Pancreas (tissue), 10 donors: ENCODE measurements at regions not wholly inside any gene's neighbourhood (a gene's known extent, or its start where the extent isn't known, plus 50 kb on each side); places are given as distances from the start of the nearest gene placed in this dataset.

Source experiments
- ATAC-seq, 4 donors: fragments of 200-7000 bp; cut with Tn5 transposase; one replicate each; pipeline versions ENCODE4 v1.8.0 to v1.9.1; 2020; ENCODE audit warnings: mild to moderate bottlenecking in 4 of 4, moderate library complexity in 4 of 4
- DNase-seq, 6 donors: peaks; one replicate each; pipeline ENCODE4 v3.0.0-alpha.2; 2020
- FAIRE-seq: peaks from 2 replicates; lab custom pipeline; 2012; peaks lifted over from hg19 to GRCh38; lab: Jason Lieb, UNC
- H3K27ac ChIP-seq, 4 donors: fragments of 200-600 bp; sonication (generic); 1 replicate in 3 of 4; 2 replicates in 1 of 4; pipeline versions ENCODE4 v1.5.0 to v1.8.0; 2020
- H3K27me3 ChIP-seq, 4 donors: fragments of 200-600 bp; one replicate each; pipeline ENCODE4 v1.8.0; 2021
- H3K36me3 ChIP-seq, 3 donors: fragments of 200-600 bp; sonication (generic) in 1 of 3; one replicate each; pipeline versions ENCODE4 v1.5.0 to v1.8.0; 2020 to 2021
- H3K4me1 ChIP-seq, 3 donors: fragments of 200-600 bp; one replicate each; pipeline ENCODE4 v1.8.0; 2021
- H3K4me3 ChIP-seq, 4 donors: fragments of 200-600 bp; sonication (generic) in 2 of 4; one replicate each; pipeline versions ENCODE4 v1.5.0 to v1.8.0; 2020 to 2021
- H3K9me3 ChIP-seq, 4 donors: fragments of 200-600 bp; one replicate each; pipeline ENCODE4 v1.8.0; 2021
- WGBS, 2 donors: extraction: QIAGEN DNeasy Blood & Tissue Kit; methylation state at CpG; one replicate each; pipeline ENCODE4 v1.1.7; 2013; 5-methylcytosine and 5-hydroxymethylcytosine counted together
- intact Hi-C, 3 donors: fragments of 100-400 bp; cut with DNase I; formaldehyde crosslinking; loops; one replicate each; pipeline versions ENCODE4 v1.11.1 to v1.14.2; 2022
- TF ChIP-seq, protein P1 (sequence below), 4 donors: fragments of 200-600 bp; sonication (generic) in 3 of 4; IDR thresholded peaks; one replicate each; pipeline versions ENCODE4 v1.5.0 to v1.8.0; 2021; ENCODE audit warnings: antibody characterized with exemption in 4 of 4
- donor health status: healthy with polysubstance abuse.
- donor health status: DM: no; HTN: no; CAD: no; lungs with moderate emphysema.
- donor health status: DM: no; HTN: no; CAD: no.
- donor health status: control.
- donor health status: control.
- donor health status: Bipolar disorder and iron deficiency.
- donor health status: DM: yes; HTN: yes; CAD: no.
- donor health status: DM: no; HTN: no; CAD: no.
- donor health status: DM: no; HTN: no; CAD: no.
- donor health status: DM: yes; HTN: yes; CAD: no.

DNA sequence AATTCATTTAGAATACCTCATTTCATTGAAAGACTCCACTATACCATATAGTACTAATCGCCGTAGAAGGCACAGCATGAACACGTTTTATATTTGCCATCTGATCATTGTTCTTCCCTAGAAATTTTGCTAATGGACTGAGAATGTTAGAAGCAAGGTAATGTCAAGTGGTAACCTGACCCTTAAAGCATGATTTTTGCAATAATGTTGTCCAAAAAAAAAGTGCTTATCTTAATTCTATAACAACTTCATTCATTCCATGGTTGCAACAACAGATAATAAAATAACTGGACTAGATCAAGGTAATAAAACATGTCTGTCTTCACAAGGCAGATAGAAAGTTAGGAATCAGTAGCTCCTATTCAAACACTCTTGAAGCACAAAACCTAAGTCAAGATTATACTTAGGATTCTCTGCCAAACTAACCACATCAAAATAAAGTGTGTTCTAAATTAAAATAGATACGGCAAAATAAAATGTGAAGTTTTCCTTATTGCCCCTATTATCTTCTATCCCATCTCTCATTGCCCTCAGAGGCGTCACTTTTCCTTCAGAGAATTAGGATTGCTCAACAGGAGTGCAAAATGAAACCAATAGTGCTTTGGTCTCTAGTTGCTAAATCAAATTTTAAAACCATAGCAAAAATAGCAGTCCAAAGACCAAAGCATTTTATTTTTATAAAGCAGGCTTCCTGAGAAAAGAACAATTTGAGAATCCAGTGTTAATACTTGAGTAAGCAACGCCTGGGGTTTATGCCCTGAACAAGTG lies 317.4 kb upstream of the UBE2E2 start:
- no peak overlapping the region for H3K4me3 ChIP-seq
- TF ChIP-seq, protein P1, sequence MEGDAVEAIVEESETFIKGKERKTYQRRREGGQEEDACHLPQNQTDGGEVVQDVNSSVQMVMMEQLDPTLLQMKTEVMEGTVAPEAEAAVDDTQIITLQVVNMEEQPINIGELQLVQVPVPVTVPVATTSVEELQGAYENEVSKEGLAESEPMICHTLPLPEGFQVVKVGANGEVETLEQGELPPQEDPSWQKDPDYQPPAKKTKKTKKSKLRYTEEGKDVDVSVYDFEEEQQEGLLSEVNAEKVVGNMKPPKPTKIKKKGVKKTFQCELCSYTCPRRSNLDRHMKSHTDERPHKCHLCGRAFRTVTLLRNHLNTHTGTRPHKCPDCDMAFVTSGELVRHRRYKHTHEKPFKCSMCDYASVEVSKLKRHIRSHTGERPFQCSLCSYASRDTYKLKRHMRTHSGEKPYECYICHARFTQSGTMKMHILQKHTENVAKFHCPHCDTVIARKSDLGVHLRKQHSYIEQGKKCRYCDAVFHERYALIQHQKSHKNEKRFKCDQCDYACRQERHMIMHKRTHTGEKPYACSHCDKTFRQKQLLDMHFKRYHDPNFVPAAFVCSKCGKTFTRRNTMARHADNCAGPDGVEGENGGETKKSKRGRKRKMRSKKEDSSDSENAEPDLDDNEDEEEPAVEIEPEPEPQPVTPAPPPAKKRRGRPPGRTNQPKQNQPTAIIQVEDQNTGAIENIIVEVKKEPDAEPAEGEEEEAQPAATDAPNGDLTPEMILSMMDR (IDR thresholded peaks at IDR 0.05), result no peak
- WGBS, 2 donors, result 71 to 86% methylated on average over 6 of the region's 6 CpGs
- ATAC-seq (no peak), DNase-seq (no peak), FAIRE-seq (no peak)
- H3K36me3 ChIP-seq, result no peaks in the 10 kb centered on the region
- no peaks in the 10 kb centered on the region for H3K9me3 ChIP-seq
- no peak overlapping the region for H3K27ac ChIP-seq
- no peaks in the 10 kb centered on the region for H3K27me3 ChIP-seq
- intact Hi-C loops, result no loop called here
- no peaks in the 10 kb centered on the region for H3K4me1 ChIP-seq

DNA sequence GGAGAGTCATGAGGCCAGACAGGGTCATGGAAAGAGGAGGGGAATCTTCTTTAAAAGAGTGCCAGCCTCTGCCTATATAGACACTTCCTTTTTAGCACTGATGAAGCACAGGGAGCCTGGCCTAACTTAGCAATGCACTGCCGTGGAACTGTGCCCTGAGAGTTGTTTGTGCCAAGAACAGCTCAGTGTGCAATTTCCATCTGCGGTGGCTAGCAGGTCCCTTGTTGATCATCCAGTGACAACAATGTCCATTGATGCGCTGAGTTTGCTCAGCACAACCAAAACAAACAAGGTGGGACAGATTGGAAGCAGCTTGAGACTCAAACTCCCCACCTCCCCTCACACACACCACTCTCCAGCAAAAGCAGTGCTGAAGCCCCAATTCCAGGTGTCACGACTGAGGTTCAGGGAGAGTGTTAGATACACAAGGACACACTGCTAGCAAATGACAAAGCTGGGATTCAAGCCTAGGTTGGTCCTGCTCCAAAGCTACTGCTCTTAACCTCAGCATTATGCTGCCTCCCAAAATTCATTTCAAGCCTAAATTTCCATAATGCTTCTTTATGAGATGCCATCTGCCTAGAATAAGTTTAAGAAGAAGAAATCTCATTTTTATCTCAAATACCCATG lies 316.6 kb upstream of the UBE2E2 start:
- WGBS, 2 donors, result 40 to 47% methylated on average over 4 of the region's 4 CpGs
- DNase-seq (no peak), FAIRE-seq (no peak), ATAC-seq (peak in 1 of 4 donors; percentile 53)
- TF ChIP-seq, protein P1 (IDR thresholded peaks at IDR 0.05), result no peak
- no peaks in the 10 kb centered on the region for H3K27me3 ChIP-seq
- H3K4me1 ChIP-seq, result no peaks in the 10 kb centered on the region
- no peak overlapping the region for H3K4me3 ChIP-seq
- intact Hi-C loops, result no loop called here
- no peaks in the 10 kb centered on the region for H3K9me3 ChIP-seq
- no peaks in the 10 kb centered on the region for H3K36me3 ChIP-seq
- no peak overlapping the region for H3K27ac ChIP-seq

DNA sequence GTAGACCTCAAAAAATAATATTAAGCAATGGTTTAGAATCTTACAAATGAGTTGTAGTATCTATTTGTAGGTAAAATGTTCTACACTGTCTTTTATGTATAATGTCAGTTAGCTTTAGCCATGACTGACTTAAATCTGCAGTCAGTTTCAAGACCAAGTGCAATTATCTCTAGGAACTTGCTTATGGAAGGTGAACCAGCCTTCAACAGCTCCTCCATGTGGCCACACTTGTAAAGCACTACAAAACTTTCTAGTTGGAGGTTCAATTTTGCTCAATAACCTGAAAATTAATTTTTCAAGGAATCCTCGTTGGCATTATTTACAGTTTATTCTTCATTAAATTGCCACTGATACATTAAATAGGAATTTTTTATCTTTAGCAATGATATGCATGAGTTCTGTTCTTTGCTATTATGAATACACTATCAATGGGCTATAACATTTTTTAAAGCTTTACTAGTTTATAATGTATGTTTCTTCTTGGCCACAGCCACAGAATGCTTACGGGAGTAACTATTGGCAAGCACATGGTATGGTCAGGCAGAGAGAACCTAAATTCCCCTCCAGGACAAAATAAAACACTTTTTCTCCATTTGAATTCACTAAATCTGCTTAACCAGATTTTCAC lies 315.3 kb upstream of the UBE2E2 start:
- Histone ChIP-seq H3K4me1 (no peaks in the 10 kb centered on the region), H3K36me3 (no peaks in the 10 kb centered on the region), H3K4me3 (no peak overlapping the region), H3K9me3 (no peaks in the 10 kb centered on the region), H3K27me3 (no peaks in the 10 kb centered on the region), H3K27ac (no peak overlapping the region)
- FAIRE-seq (peak; percentile 63), DNase-seq (no peak), ATAC-seq (peak in 3 of 4 donors; percentile 40 to 71 (median 60))
- WGBS, 2 donors, result 28 to 42% methylated on average over 2 of the region's 2 CpGs
- TF ChIP-seq, protein P1 (IDR thresholded peaks at IDR 0.05), result peak in 3 of 4 donors; percentile 19 to 31 (median 23)
- intact Hi-C loops, result no loop called here

DNA sequence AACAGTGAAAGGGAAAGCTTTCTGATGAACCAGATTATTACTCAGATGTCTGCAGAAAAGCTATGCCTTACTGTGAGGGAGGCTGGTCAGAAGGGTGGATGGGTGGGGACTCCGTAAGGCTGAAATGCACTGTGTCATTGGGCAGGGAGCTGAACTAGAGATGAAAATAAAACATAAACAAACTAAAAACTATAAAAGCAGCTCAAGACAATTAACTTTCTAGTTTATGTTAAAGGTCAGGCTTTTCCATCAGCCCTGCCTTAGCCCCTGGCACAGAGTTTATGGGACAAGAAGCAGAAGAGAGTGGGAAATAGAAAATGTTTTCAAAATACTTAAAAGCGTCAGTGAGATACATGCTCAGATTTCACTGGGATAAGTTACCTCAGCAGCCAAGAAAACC lies 310.0 kb upstream of the UBE2E2 start:
- no peaks in the 10 kb centered on the region for H3K36me3 ChIP-seq
- H3K4me1 ChIP-seq, result no peaks in the 10 kb centered on the region
- intact Hi-C loops, result no loop called here
- WGBS, 2 donors, result 61 to 74% methylated on average over 2 of the region's 2 CpGs
- TF ChIP-seq, protein P1 (IDR thresholded peaks at IDR 0.05), result no peak
- H3K4me3 ChIP-seq, result no peak overlapping the region
- no peaks in the 10 kb centered on the region for H3K9me3 ChIP-seq
- ATAC-seq (no peak), FAIRE-seq (no peak), DNase-seq (no peak)
- H3K27ac ChIP-seq, result no peak overlapping the region
- no peaks in the 10 kb centered on the region for H3K27me3 ChIP-seq
